ENCODE measurements at regions not wholly inside any gene's neighbourhood (a gene's known extent, or its start where the extent isn't known, plus 50 kb on each side); places are given as distances from the start of the nearest gene placed in this dataset.
"Not testable (repeated sequence)": the region's sequence is repeated elsewhere in the genome, so short reads cannot be mapped to it uniquely, and the experiment has no call there.

- ChIA-PET CTCF (no interaction called here), POLR2A (no interaction called here)
- Histone ChIP-seq H3K36me3 (ENCODE audit: control insufficient read depth, insufficient read depth, low read length) (no peaks in the 10 kb centered on the region), H3K4me3 (ENCODE audit: low read depth, low read length) (no peak overlapping the region), H3K27me3 (ENCODE audit: control insufficient read depth, insufficient read depth, low read length) (no peaks in the 10 kb centered on the region)
- no peak for TF ChIP-seq CTCF (IDR thresholded peaks at IDR 0.05; ENCODE audit: insufficient read depth, low read depth, low read length)
- DNase-seq (ENCODE audit: low read depth), result no peak
Measured at GRCh38 chr1:60694980-60695379, 387.4 kb upstream of the NFIA start.

- H3K36me3 ChIP-seq (ENCODE audit: control insufficient read depth, insufficient read depth, low read length), result no peaks in the 10 kb centered on the region
- H3K27me3 ChIP-seq (ENCODE audit: control insufficient read depth, insufficient read depth, low read length), result no peaks in the 10 kb centered on the region
- H3K4me3 ChIP-seq (ENCODE audit: low read depth, low read length), result no peak overlapping the region
- no peak for TF ChIP-seq CTCF (IDR thresholded peaks at IDR 0.05; ENCODE audit: insufficient read depth, low read depth, low read length)
- POLR2A ChIA-PET, result no interaction called here
- CTCF ChIA-PET, result no interaction called here
- DNase-seq (ENCODE audit: low read depth), result no peak
Measured at GRCh38 chr1:60692031-60692430, 390.3 kb upstream of the NFIA start.

GRCh38 chr1:60688221-60688620, 394.1 kb upstream of the NFIA start:
- POLR2A ChIA-PET, result not testable (repeated sequence)

GRCh38 chr1:60681095-60681860, 401.1 kb upstream of the NFIA start:
- H3K27me3 ChIP-seq (ENCODE audit: control insufficient read depth, insufficient read depth, low read length), result no peaks in the 10 kb centered on the region
- POLR2A ChIA-PET, result no interaction called here
- no peak for TF ChIP-seq CTCF (IDR thresholded peaks at IDR 0.05; ENCODE audit: insufficient read depth, low read depth, low read length)
- CTCF ChIA-PET, result no interaction called here
- no peak for DNase-seq (ENCODE audit: low read depth)
- no peaks in the 10 kb centered on the region for H3K36me3 ChIP-seq (ENCODE audit: control insufficient read depth, insufficient read depth, low read length)
- H3K4me3 ChIP-seq (ENCODE audit: low read depth, low read length), result no peak overlapping the region

More at GRCh38 chr1:60688221-60688620, 394.1 kb upstream of the NFIA start:
- CTCF ChIA-PET; H3K4me3 ChIP-seq (ENCODE audit: low read depth, low read length); H3K36me3 ChIP-seq (ENCODE audit: control insufficient read depth, insufficient read depth, low read length); H3K27me3 ChIP-seq (ENCODE audit: control insufficient read depth, insufficient read depth, low read length); DNase-seq (ENCODE audit: low read depth): not testable (repeated sequence)

- CTCF ChIA-PET, result interaction anchor here (0.6 kb wide), 1 partner anchor 26 kb away, joined by 3 read pairs; no protein-coding TSS in a partner anchor
Measured at GRCh38 chr1:60679524-60680375, 402.6 kb upstream of the NFIA start.

More at GRCh38 chr1:60679524-60680375, 402.6 kb upstream of the NFIA start:
- H3K27me3 ChIP-seq (ENCODE audit: control insufficient read depth, insufficient read depth, low read length), result no peaks in the 10 kb centered on the region
- TF ChIP-seq CTCF (IDR thresholded peaks at IDR 0.05; ENCODE audit: insufficient read depth, low read depth, low read length), result no peak
- no peak for DNase-seq (ENCODE audit: low read depth)
- H3K36me3 ChIP-seq (ENCODE audit: control insufficient read depth, insufficient read depth, low read length), result no peaks in the 10 kb centered on the region
- no peak overlapping the region for H3K4me3 ChIP-seq (ENCODE audit: low read depth, low read length)
- POLR2A ChIA-PET, result no interaction called here
